ENCODE measurements at regions not wholly inside any gene's neighbourhood (a gene's known extent, or its start where the extent isn't known, plus 50 kb on each side); places are given as distances from the start of the nearest gene placed in this dataset.

DNA sequence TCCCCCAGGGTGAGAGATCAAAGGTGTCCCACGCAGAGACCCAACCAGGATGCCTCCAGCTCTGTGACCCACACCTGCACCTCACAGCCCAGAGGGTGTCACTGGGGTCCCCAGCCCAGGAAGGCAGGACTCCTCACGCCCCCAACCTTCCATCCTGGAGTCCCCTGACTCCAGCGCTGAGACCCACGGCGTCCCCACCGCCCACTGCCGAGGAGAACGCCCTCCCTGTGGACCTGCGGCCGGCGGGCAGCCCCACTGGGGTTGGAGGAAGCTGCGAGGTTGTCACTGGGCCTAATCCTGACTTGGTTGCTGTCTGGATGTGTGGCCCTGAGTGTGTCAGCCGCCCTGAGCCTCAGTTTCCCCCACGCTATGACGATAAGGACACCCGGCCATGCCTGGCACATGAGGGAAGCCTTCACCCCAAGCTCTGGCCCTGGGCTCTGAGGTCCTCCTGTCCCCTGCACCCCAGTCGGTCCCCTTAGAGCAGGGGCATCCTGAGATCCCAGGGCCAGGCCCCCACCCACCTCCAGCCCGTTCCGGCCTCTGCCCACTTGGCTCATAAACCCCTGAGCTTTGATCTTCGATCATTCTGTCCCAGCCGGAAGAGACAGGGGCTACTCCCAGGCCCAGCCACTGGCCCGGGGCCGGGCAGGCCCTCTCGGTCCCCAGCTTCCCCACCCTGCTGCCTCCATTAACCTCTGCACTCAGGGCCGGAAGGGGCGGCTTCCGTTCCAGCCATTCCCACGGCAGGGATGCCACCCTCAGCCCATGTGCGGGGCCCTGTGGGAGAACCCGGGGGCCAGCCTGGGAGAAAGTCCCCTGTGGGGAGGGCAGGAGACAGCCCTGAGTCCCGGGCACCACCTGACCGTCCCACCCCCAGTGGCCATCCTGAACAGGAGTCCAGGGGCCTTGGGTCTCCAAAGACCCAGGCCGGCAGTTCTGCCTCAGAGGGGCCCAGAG is 113.2 kb downstream of the MICALL2 start:
- no peak overlapping the region for H3K4me3 ChIP-seq (replicated peaks in 1 of 4; ENCODE audit: control extremely low read depth in 1 of 4, insufficient read depth in 1 of 4, low read depth in 3 of 4, low read length in 4 of 4)
- DNase-seq (ENCODE audit: low read depth in 2 of 2), result no peak
- H3K27ac ChIP-seq (ENCODE audit: insufficient read depth, low read length), result no peak overlapping the region
- TF ChIP-seq, protein P1, sequence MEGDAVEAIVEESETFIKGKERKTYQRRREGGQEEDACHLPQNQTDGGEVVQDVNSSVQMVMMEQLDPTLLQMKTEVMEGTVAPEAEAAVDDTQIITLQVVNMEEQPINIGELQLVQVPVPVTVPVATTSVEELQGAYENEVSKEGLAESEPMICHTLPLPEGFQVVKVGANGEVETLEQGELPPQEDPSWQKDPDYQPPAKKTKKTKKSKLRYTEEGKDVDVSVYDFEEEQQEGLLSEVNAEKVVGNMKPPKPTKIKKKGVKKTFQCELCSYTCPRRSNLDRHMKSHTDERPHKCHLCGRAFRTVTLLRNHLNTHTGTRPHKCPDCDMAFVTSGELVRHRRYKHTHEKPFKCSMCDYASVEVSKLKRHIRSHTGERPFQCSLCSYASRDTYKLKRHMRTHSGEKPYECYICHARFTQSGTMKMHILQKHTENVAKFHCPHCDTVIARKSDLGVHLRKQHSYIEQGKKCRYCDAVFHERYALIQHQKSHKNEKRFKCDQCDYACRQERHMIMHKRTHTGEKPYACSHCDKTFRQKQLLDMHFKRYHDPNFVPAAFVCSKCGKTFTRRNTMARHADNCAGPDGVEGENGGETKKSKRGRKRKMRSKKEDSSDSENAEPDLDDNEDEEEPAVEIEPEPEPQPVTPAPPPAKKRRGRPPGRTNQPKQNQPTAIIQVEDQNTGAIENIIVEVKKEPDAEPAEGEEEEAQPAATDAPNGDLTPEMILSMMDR (conservative IDR thresholded peaks at IDR 0.05 in 1 of 2, IDR thresholded peaks at IDR 0.05 in 1 of 2; ENCODE audit: low read depth in 1 of 2, low read length in 2 of 2), result no peak
- H3K4me1 ChIP-seq (ENCODE audit: control insufficient read depth, extremely low read depth, insufficient read depth, low read length), result no peaks in the 10 kb centered on the region
- H2AFZ ChIP-seq (ENCODE audit: low read length), result no peak overlapping the region
- H3K9me3 ChIP-seq (ENCODE audit: control insufficient read depth, insufficient read depth, low read depth, low read length), result no peaks in the 10 kb centered on the region
- no peaks in the 10 kb centered on the region for H3K36me3 ChIP-seq (ENCODE audit: control insufficient read depth, insufficient read depth, low read length)
- no peaks in the 10 kb centered on the region for H3K79me2 ChIP-seq (ENCODE audit: control insufficient read depth, insufficient read depth, low read length)
- H3K9ac ChIP-seq (ENCODE audit: insufficient read depth, low read length), result no peak overlapping the region
- no peaks in the 10 kb centered on the region for H3K27me3 ChIP-seq (ENCODE audit: control insufficient read depth, insufficient read depth, low read length)
- no peaks in the 10 kb centered on the region for H4K20me1 ChIP-seq (ENCODE audit: control insufficient read depth, extremely low read depth, insufficient read depth, low read length)
- no peak overlapping the region for H3K4me2 ChIP-seq (ENCODE audit: extremely low read depth, insufficient read depth, low read length)

DNA sequence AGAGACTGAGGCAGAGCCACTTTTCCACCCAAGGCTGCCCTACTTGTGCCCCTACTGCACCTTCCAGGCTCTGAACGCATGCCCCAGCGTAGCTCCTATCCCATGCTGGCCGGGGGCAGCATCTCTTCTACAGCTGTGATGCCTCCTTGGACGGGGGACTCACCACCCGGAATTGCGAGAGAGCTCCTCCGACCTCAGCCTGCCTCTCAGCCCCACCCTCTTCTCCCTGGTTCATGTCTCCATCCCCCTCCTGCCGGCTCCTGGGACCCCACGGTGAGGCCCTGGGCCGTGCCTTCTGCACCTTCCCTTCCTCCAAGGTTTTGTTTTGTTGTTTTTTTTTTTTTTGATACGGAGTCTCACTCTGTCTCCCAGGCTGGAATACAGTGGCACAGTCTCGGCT is 112.4 kb downstream of the MICALL2 start:
- Histone ChIP-seq H3K9me3 (ENCODE audit: control insufficient read depth, insufficient read depth, low read depth, low read length) (no peaks in the 10 kb centered on the region), H3K4me1 (ENCODE audit: control insufficient read depth, extremely low read depth, insufficient read depth, low read length) (no peaks in the 10 kb centered on the region), H3K27me3 (ENCODE audit: control insufficient read depth, insufficient read depth, low read length) (no peaks in the 10 kb centered on the region), H4K20me1 (ENCODE audit: control insufficient read depth, extremely low read depth, insufficient read depth, low read length) (no peaks in the 10 kb centered on the region), H3K9ac (ENCODE audit: insufficient read depth, low read length) (no peak overlapping the region), H3K27ac (ENCODE audit: insufficient read depth, low read length) (no peak overlapping the region), H2AFZ (ENCODE audit: low read length) (no peak overlapping the region), H3K4me2 (ENCODE audit: extremely low read depth, insufficient read depth, low read length) (no peak overlapping the region), H3K36me3 (ENCODE audit: control insufficient read depth, insufficient read depth, low read length) (no peaks in the 10 kb centered on the region), H3K4me3 (replicated peaks in 1 of 4; ENCODE audit: control extremely low read depth in 1 of 4, insufficient read depth in 1 of 4, low read depth in 3 of 4, low read length in 4 of 4) (no peak overlapping the region), H3K79me2 (ENCODE audit: control insufficient read depth, insufficient read depth, low read length) (no peaks in the 10 kb centered on the region)
- no peak for TF ChIP-seq EZH2 (IDR thresholded peaks at IDR 0.05; ENCODE audit: low read length, missing control alignments)
- TF ChIP-seq, protein P1 (conservative IDR thresholded peaks at IDR 0.05 in 1 of 2, IDR thresholded peaks at IDR 0.05 in 1 of 2; ENCODE audit: low read depth in 1 of 2, low read length in 2 of 2), result no peak
- no peak for DNase-seq (ENCODE audit: low read depth in 2 of 2)

DNA sequence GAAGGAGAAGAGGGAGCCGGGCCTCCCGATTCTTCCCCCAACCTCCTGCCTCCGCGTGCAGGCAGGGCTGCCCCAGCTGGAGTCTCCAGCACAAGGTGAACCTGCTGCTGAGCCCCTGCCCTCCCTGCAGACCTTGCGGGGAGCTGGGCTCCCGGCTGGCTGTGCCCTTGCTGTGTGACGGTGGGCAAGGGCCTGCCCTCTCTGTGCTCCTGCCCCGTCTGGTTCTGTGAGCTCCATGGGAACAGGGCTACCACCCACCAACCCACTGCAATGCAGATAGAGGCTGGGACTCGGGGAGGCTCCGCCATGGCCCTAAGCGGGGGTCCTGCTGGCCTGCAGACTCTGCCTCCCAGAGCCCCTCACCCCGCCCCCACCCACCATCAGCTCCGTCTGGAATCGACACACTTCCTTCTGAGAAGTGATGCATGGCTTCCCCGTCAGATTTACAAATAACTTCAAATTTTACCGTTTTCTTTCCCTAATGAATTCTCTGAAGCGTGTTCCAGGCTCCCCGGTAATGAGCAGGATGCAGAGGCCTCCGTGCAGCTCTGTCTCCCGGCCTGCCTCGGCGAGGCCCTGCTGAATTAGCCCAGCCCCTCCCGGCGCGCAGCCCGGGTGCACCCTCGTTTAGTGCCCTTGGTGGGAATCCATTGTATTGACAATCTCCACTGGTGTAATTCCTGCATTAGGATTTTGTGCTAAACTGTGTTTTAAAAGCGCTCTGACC is 111.0 kb downstream of the MICALL2 start:
- Histone ChIP-seq H3K4me2 (ENCODE audit: extremely low read depth, insufficient read depth, low read length) (no peak overlapping the region), H3K4me1 (ENCODE audit: control insufficient read depth, extremely low read depth, insufficient read depth, low read length) (no peaks in the 10 kb centered on the region), H3K9me3 (ENCODE audit: control insufficient read depth, insufficient read depth, low read depth, low read length) (no peaks in the 10 kb centered on the region), H3K4me3 (replicated peaks in 1 of 4; ENCODE audit: control extremely low read depth in 1 of 4, insufficient read depth in 1 of 4, low read depth in 3 of 4, low read length in 4 of 4) (no peak overlapping the region), H3K79me2 (ENCODE audit: control insufficient read depth, insufficient read depth, low read length) (no peaks in the 10 kb centered on the region), H3K27me3 (ENCODE audit: control insufficient read depth, insufficient read depth, low read length) (no peaks in the 10 kb centered on the region), H3K27ac (ENCODE audit: insufficient read depth, low read length) (no peak overlapping the region), H3K9ac (ENCODE audit: insufficient read depth, low read length) (no peak overlapping the region), H2AFZ (ENCODE audit: low read length) (no peak overlapping the region), H4K20me1 (ENCODE audit: control insufficient read depth, extremely low read depth, insufficient read depth, low read length) (no peaks in the 10 kb centered on the region), H3K36me3 (ENCODE audit: control insufficient read depth, insufficient read depth, low read length) (no peaks in the 10 kb centered on the region)
- DNase-seq (ENCODE audit: low read depth in 2 of 2), result no peak
- no peak for TF ChIP-seq EZH2 (IDR thresholded peaks at IDR 0.05; ENCODE audit: low read length, missing control alignments)
